IMR-90 (cell line): ENCODE measurements at regions not wholly inside any gene's neighbourhood (a gene's known extent, or its start where the extent isn't known, plus 50 kb on each side); places are given as distances from the start of the nearest gene placed in this dataset.

Experiments used
- MXI1 ChIP-seq: IDR thresholded peaks from 2 replicates; pipeline ENCODE4 v1.6.1; 2012; ENCODE audit warnings: low read depth, mild to moderate bottlenecking, low read length, moderate library complexity, borderline replicate concordance
- NFE2L2 ChIP-seq: fragments of 150-350 bp; IDR thresholded peaks from 2 replicates; pipeline ENCODE4 v1.6.1; 2016; ENCODE audit warnings: low read depth, mild to moderate bottlenecking, low read length
- POLR2A ChIP-seq: IDR thresholded peaks from 2 replicates; pipeline ENCODE4 v1.6.1; 2012; ENCODE audit warnings: mild to moderate bottlenecking, low read depth, low read length
- RCOR1 ChIP-seq: IDR thresholded peaks from 2 replicates; pipeline ENCODE4 v1.6.1; 2012; ENCODE audit warnings: mild to moderate bottlenecking, low read length, improper control_type of control experiment; ENCODE audit not compliant: insufficient replicate concordance
- TF ChIP-seq, protein P1 (sequence below): conservative IDR thresholded peaks from 2 replicates; pipeline ENCODE4 v1.5.1; 2012; ENCODE audit warnings: mild to moderate bottlenecking, low read depth, low read length, improper control_type of control experiment

GRCh38 chr6:109297406-109298110 lies 84.7 kb downstream of the CD164 start:
- TF ChIP-seq, protein P1, sequence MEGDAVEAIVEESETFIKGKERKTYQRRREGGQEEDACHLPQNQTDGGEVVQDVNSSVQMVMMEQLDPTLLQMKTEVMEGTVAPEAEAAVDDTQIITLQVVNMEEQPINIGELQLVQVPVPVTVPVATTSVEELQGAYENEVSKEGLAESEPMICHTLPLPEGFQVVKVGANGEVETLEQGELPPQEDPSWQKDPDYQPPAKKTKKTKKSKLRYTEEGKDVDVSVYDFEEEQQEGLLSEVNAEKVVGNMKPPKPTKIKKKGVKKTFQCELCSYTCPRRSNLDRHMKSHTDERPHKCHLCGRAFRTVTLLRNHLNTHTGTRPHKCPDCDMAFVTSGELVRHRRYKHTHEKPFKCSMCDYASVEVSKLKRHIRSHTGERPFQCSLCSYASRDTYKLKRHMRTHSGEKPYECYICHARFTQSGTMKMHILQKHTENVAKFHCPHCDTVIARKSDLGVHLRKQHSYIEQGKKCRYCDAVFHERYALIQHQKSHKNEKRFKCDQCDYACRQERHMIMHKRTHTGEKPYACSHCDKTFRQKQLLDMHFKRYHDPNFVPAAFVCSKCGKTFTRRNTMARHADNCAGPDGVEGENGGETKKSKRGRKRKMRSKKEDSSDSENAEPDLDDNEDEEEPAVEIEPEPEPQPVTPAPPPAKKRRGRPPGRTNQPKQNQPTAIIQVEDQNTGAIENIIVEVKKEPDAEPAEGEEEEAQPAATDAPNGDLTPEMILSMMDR: no peak
- no peak for TF ChIP-seq POLR2A
- no peak for TF ChIP-seq MXI1
- no peak for TF ChIP-seq RCOR1
- TF ChIP-seq NFE2L2: no peak
